ENCODE measurements at regions not wholly inside any gene's neighbourhood (a gene's known extent, or its start where the extent isn't known, plus 50 kb on each side); places are given as distances from the start of the nearest gene placed in this dataset.
"Not testable (repeated sequence)": the region's sequence is repeated elsewhere in the genome, so short reads cannot be mapped to it uniquely, and the experiment has no call there.

GRCh38 chr13:97774391-97775100 is 178.9 kb upstream of the IPO5 start:
- TF ChIP-seq, protein P1, sequence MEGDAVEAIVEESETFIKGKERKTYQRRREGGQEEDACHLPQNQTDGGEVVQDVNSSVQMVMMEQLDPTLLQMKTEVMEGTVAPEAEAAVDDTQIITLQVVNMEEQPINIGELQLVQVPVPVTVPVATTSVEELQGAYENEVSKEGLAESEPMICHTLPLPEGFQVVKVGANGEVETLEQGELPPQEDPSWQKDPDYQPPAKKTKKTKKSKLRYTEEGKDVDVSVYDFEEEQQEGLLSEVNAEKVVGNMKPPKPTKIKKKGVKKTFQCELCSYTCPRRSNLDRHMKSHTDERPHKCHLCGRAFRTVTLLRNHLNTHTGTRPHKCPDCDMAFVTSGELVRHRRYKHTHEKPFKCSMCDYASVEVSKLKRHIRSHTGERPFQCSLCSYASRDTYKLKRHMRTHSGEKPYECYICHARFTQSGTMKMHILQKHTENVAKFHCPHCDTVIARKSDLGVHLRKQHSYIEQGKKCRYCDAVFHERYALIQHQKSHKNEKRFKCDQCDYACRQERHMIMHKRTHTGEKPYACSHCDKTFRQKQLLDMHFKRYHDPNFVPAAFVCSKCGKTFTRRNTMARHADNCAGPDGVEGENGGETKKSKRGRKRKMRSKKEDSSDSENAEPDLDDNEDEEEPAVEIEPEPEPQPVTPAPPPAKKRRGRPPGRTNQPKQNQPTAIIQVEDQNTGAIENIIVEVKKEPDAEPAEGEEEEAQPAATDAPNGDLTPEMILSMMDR (IDR thresholded peaks at IDR 0.05): not testable (repeated sequence)
- TF ChIP-seq POLR2AphosphoS5 (IDR thresholded peaks at IDR 0.05; ENCODE audit: low read depth, low read length); SIN3A (IDR thresholded peaks at IDR 0.05; ENCODE audit: borderline replicate concordance, insufficient read depth, low read depth, low read length); TCF7L2 (IDR thresholded peaks at IDR 0.05; ENCODE audit: low read depth, low read length): not testable (repeated sequence)
- TF ChIP-seq, protein P2, sequence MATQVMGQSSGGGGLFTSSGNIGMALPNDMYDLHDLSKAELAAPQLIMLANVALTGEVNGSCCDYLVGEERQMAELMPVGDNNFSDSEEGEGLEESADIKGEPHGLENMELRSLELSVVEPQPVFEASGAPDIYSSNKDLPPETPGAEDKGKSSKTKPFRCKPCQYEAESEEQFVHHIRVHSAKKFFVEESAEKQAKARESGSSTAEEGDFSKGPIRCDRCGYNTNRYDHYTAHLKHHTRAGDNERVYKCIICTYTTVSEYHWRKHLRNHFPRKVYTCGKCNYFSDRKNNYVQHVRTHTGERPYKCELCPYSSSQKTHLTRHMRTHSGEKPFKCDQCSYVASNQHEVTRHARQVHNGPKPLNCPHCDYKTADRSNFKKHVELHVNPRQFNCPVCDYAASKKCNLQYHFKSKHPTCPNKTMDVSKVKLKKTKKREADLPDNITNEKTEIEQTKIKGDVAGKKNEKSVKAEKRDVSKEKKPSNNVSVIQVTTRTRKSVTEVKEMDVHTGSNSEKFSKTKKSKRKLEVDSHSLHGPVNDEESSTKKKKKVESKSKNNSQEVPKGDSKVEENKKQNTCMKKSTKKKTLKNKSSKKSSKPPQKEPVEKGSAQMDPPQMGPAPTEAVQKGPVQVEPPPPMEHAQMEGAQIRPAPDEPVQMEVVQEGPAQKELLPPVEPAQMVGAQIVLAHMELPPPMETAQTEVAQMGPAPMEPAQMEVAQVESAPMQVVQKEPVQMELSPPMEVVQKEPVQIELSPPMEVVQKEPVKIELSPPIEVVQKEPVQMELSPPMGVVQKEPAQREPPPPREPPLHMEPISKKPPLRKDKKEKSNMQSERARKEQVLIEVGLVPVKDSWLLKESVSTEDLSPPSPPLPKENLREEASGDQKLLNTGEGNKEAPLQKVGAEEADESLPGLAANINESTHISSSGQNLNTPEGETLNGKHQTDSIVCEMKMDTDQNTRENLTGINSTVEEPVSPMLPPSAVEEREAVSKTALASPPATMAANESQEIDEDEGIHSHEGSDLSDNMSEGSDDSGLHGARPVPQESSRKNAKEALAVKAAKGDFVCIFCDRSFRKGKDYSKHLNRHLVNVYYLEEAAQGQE (IDR thresholded peaks at IDR 0.05; ENCODE audit: insufficient read depth in 1 of 2, low read depth in 2 of 2, low read length in 1 of 2): not testable (repeated sequence)
